HepG2 (cell line): ENCODE measurements at regions not wholly inside any gene's neighbourhood (a gene's known extent, or its start where the extent isn't known, plus 50 kb on each side); places are given as distances from the start of the nearest gene placed in this dataset.

Source experiments
- ATAC-seq: fragments of 200-7000 bp; cut with Tn5 transposase; 3 replicates; pipeline ENCODE4 v1.9.1; 2020; ENCODE audit warnings: mild to moderate bottlenecking, moderate library complexity
- BruUV-seq: library from RNA; stranded (reverse); fragments of 400-500 nt; replicated peaks from 2 replicates; lab custom pipeline; 2021; lab: Mats Ljungman, UMichigan
- CTCF ChIA-PET: fragments of 300-600 bp; formaldehyde crosslinking; extraction: SDS; loops from one replicate; lab custom pipeline; 2021; ENCODE audit warnings: low total read pairs, inconsistent platforms, low intra/inter-chr PET ratio; lab: Yijun Ruan, JAX
- POLR2A ChIA-PET: fragments of 350-600 bp; sonication (Branson Sonifier 250); formaldehyde crosslinking; loops from one replicate; lab custom pipeline; 2020; ENCODE audit warnings: antibody characterized with exemption, inconsistent platforms; lab: Yijun Ruan, JAX
- DNase-seq: peaks from one replicate; pipeline ENCODE4 v3.0.0-alpha.2; 2015; ENCODE audit warnings: low spot score
- FAIRE-seq: peaks from 3 replicates; lab custom pipeline; 2011; peaks lifted over from hg19 to GRCh38; lab: Jason Lieb, UNC
- H2AFZ ChIP-seq: one replicate; pipeline ENCODE4 v1.6.1; 2011; ENCODE audit warnings: low read length, inconsistent platforms
- H3K27ac ChIP-seq: fragments of 300-600 bp; 3 replicates; pipeline ENCODE4 v1.8.0; 2011; ENCODE audit warnings: mixed run types, mild to moderate bottlenecking, mixed read lengths, low read length, inconsistent platforms; ENCODE audit not compliant: insufficient read depth; ENCODE audit errors: extremely low read length
- H3K27me3 ChIP-seq, 2 experiments: fragments of 200-600 bp in 1 of 2; 2 replicates in 1 of 2; 3 replicates in 1 of 2; pipeline versions ENCODE4 v1.6.0 to v1.8.0; 2011; ENCODE audit warnings: low read length in 2 of 2, mild to moderate bottlenecking in 2 of 2, moderate library complexity in 2 of 2, inconsistent platforms in 1 of 2; ENCODE audit not compliant: insufficient read depth in 2 of 2, control insufficient read depth in 1 of 2
- H3K36me3 ChIP-seq, 2 experiments: fragments of 200-600 bp in 1 of 2; replicated peaks in 1 of 2; 2 replicates in 1 of 2; 3 replicates in 1 of 2; pipeline versions ENCODE4 v1.5.1 to v1.8.0; 2011; ENCODE audit warnings: low read length in 2 of 2, inconsistent platforms in 1 of 2; ENCODE audit not compliant: insufficient read depth in 2 of 2, control insufficient read depth in 1 of 2
- H3K4me1 ChIP-seq: 2 replicates; pipeline ENCODE4 v1.5.1; 2012; ENCODE audit warnings: low read length, inconsistent platforms; ENCODE audit not compliant: insufficient read depth
- H3K4me2 ChIP-seq: 2 replicates; pipeline ENCODE4 v1.6.0; 2011; ENCODE audit warnings: low read depth, low read length, inconsistent platforms
- H3K4me3 ChIP-seq, 3 experiments: fragments of 200-600 bp in 1 of 3; sonication (generic), shearing (Covaris generic) in 1 of 3; replicated peaks in 1 of 3; 2 replicates each; pipeline ENCODE4 v1.5.1; 2011 to 2016; ENCODE audit warnings: low read length in 3 of 3, inconsistent platforms in 2 of 3, low read depth in 2 of 3, mild to moderate bottlenecking in 2 of 3, control low read depth in 1 of 3, mixed read lengths in 1 of 3; ENCODE audit not compliant: insufficient read depth in 1 of 3
- H3K79me2 ChIP-seq: one replicate; pipeline ENCODE4 v1.6.1; 2011; ENCODE audit warnings: low read length, inconsistent platforms; ENCODE audit not compliant: insufficient read depth
- H3K9ac ChIP-seq: 2 replicates; pipeline ENCODE4 v1.6.0; 2011; ENCODE audit warnings: mild to moderate bottlenecking, low read depth, low read length, inconsistent platforms; ENCODE audit not compliant: insufficient read depth
- H3K9me3 ChIP-seq: 2 replicates; pipeline ENCODE4 v1.5.1; 2012; ENCODE audit warnings: mild to moderate bottlenecking, low read length
- H4K20me1 ChIP-seq: 2 replicates; pipeline ENCODE4 v1.6.0; 2011; ENCODE audit warnings: inconsistent platforms, mild to moderate bottlenecking, low read length, moderate library complexity; ENCODE audit not compliant: insufficient read depth
- CBFB ChIP-seq: sonication (generic); formaldehyde crosslinking; IDR thresholded peaks from 2 replicates; pipeline ENCODE4 v1.4.0; 2020; ENCODE audit warnings: missing genetic modification reagents
- HNF4G ChIP-seq, 2 experiments: sonication (generic) in 1 of 2; formaldehyde crosslinking in 1 of 2; IDR thresholded peaks; 2 replicates each; pipeline versions ENCODE4 v1.4.0 to v1.6.1; 2011 to 2020; ENCODE audit warnings: borderline replicate concordance in 2 of 2, low read depth in 2 of 2, mild to moderate bottlenecking in 2 of 2, low read length in 1 of 2, missing genetic modification reagents in 1 of 2, moderate library complexity in 1 of 2
- NAIF1 ChIP-seq: sonication (generic); formaldehyde crosslinking; IDR thresholded peaks from 2 replicates; pipeline ENCODE4 v1.5.0; 2020; ENCODE audit warnings: mild to moderate bottlenecking, missing genetic modification reagents, borderline replicate concordance
- NPAS2 ChIP-seq: sonication (generic); formaldehyde crosslinking; IDR thresholded peaks from 2 replicates; pipeline ENCODE4 v1.8.0; 2022; ENCODE audit warnings: mild to moderate bottlenecking, missing genetic modification reagents, borderline replicate concordance
- SATB2 ChIP-seq: sonication (generic); formaldehyde crosslinking; IDR thresholded peaks from 2 replicates; pipeline ENCODE4 v1.5.0; 2020; ENCODE audit warnings: missing genetic modification reagents
- TBL1XR1 ChIP-seq: fragments of 150-350 bp; IDR thresholded peaks from 2 replicates; pipeline ENCODE4 v1.6.1; 2014; ENCODE audit warnings: borderline replicate concordance, low read length; ENCODE audit not compliant: partially characterized antibody
- ZFP36L1 ChIP-seq: sonication (generic); formaldehyde crosslinking; IDR thresholded peaks from 2 replicates; pipeline ENCODE4 v1.8.0; 2022; ENCODE audit warnings: mild to moderate bottlenecking, missing genetic modification reagents, moderate library complexity
- ZNF746 ChIP-seq: sonication (generic); formaldehyde crosslinking; IDR thresholded peaks from 2 replicates; pipeline ENCODE4 v1.8.0; 2022; ENCODE audit warnings: mild to moderate bottlenecking, missing genetic modification reagents
- ZXDC ChIP-seq: sonication (generic); formaldehyde crosslinking; IDR thresholded peaks from 2 replicates; pipeline ENCODE4 v1.5.0; 2020; ENCODE audit warnings: mild to moderate bottlenecking, missing genetic modification reagents
- WGBS: methylation state at CpG from one replicate; pipeline ENCODE4 v1.1.6; 2017; ENCODE audit warnings: low lambda C conversion rate; 5-methylcytosine and 5-hydroxymethylcytosine counted together
- in situ Hi-C: cut with HindIII; loops from 2 replicates; pipeline ENCODE4 v1.10.0; 2017; ENCODE audit warnings: low pct_unique_long_range_greater_than_20kb; ENCODE audit not compliant: extremely low pct_ligation_motif_present
- intact Hi-C: fragments of 100-400 bp; cut with micrococcal nuclease; formaldehyde crosslinking; loops from one replicate; pipeline ENCODE4 v1.10.0; 2022; ENCODE audit not compliant: unreplicated experiment
- TF ChIP-seq, protein P1 (sequence below): sonication (generic); formaldehyde crosslinking; IDR thresholded peaks from 2 replicates; pipeline ENCODE4 v1.5.0; 2020; ENCODE audit warnings: mild to moderate bottlenecking, missing genetic modification reagents, borderline replicate concordance
- TF ChIP-seq, protein P2 (sequence below): sonication (generic); formaldehyde crosslinking; IDR thresholded peaks from 2 replicates; pipeline ENCODE4 v1.8.0; 2023; ENCODE audit warnings: mild to moderate bottlenecking, missing genetic modification reagents

DNA sequence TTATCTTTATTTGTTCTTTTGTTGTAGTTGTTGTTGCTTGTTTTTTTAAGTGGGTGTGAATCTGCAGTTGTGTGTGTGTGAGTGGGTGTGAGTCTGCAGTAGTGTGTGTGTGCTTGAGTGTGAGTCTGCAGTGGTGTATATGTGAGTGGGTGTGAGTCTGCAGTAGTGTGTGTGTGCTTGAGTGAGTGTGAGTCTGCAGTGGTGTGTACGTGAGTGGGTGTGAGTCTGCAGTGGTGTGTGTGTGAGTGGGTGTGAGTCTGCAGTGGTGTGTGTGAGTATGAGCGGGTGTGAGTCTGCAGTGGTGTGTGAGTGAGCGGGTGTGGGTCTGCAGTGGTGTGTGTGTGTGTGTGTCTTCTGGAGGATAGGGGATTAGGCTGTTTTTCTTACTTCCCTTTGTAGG is 1186.8 kb upstream of the SEL1L start (continued):
- TF ChIP-seq, protein P1, sequence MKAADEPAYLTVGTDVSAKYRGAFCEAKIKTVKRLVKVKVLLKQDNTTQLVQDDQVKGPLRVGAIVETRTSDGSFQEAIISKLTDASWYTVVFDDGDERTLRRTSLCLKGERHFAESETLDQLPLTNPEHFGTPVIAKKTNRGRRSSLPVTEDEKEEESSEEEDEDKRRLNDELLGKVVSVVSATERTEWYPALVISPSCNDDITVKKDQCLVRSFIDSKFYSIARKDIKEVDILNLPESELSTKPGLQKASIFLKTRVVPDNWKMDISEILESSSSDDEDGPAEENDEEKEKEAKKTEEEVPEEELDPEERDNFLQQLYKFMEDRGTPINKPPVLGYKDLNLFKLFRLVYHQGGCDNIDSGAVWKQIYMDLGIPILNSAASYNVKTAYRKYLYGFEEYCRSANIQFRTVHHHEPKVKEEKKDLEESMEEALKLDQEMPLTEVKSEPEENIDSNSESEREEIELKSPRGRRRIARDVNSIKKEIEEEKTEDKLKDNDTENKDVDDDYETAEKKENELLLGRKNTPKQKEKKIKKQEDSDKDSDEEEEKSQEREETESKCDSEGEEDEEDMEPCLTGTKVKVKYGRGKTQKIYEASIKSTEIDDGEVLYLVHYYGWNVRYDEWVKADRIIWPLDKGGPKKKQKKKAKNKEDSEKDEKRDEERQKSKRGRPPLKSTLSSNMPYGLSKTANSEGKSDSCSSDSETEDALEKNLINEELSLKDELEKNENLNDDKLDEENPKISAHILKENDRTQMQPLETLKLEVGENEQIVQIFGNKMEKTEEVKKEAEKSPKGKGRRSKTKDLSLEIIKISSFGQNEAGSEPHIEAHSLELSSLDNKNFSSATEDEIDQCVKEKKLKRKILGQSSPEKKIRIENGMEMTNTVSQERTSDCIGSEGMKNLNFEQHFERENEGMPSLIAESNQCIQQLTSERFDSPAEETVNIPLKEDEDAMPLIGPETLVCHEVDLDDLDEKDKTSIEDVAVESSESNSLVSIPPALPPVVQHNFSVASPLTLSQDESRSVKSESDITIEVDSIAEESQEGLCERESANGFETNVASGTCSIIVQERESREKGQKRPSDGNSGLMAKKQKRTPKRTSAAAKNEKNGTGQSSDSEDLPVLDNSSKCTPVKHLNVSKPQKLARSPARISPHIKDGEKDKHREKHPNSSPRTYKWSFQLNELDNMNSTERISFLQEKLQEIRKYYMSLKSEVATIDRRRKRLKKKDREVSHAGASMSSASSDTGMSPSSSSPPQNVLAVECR (CRISPR knock-in tag) = no peak

GRCh38 chr14:82720946-82721345 is 1187.3 kb upstream of the SEL1L start:
- Histone ChIP-seq H3K27me3 (no peaks in the 10 kb centered on the region), H3K27ac (no peak overlapping the region), H3K79me2 (no peaks in the 10 kb centered on the region), H3K4me2 (no peak overlapping the region), H3K9ac (no peak overlapping the region), H3K36me3 (no peaks in the 10 kb centered on the region), H2AFZ (no peak overlapping the region), H4K20me1 (no peaks in the 10 kb centered on the region), H3K4me3 (no peak overlapping the region), H3K4me1 (no peaks in the 10 kb centered on the region), H3K9me3 (peaks cover 18% of the 10 kb centered on the region)
- 3% methylated on average over 5 of the region's 5 CpGs for WGBS
- ChIA-PET CTCF (no interaction called here), POLR2A (no interaction called here)
- TF ChIP-seq TBL1XR1 (no peak), NPAS2 (CRISPR knock-in tag) (no peak), ZNF746 (CRISPR knock-in tag) (no peak), SATB2 (CRISPR knock-in tag) (no peak), ZFP36L1 (CRISPR knock-in tag) (no peak), NAIF1 (CRISPR knock-in tag) (no peak), ZXDC (no peak), CBFB (CRISPR knock-in tag) (no peak), HNF4G (IDR thresholded peaks at IDR 0.05; ENCODE audit: borderline replicate concordance, low read depth, low read length) (no peak), HNF4G (CRISPR knock-in tag; IDR thresholded peaks at IDR 0.05; ENCODE audit: borderline replicate concordance, low read depth) (no peak)
- TF ChIP-seq, protein P2, sequence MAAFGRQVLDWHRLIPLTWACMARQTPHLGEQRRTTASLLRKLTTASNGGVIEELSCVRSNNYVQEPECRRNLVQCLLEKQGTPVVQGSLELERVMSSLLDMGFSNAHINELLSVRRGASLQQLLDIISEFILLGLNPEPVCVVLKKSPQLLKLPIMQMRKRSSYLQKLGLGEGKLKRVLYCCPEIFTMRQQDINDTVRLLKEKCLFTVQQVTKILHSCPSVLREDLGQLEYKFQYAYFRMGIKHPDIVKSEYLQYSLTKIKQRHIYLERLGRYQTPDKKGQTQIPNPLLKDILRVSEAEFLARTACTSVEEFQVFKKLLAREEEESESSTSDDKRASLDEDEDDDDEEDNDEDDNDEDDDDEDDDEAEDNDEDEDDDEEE (CRISPR knock-in tag) = no peak
- no peak for DNase-seq
- intact Hi-C loops = no loop called here
- in situ Hi-C loops = no loop called here
- BruUV-seq = no TSS peak
- ATAC-seq = no peak
- no peak for FAIRE-seq
